NCI-H82 treated with DMSO at 0.1 percent for 48 hours (cell line): ENCODE measurements at regions not wholly inside any gene's neighbourhood (a gene's known extent, or its start where the extent isn't known, plus 50 kb on each side); places are given as distances from the start of the nearest gene placed in this dataset.
"Not testable (repeated sequence)": the region's sequence is repeated elsewhere in the genome, so short reads cannot be mapped to it uniquely, and the experiment has no call there.

Source experiments
- DNase-seq: peaks from one replicate; lab custom pipeline; 2025; ENCODE audit not compliant: unreplicated experiment; lab: John Stamatoyannopoulos, UW

DNA sequence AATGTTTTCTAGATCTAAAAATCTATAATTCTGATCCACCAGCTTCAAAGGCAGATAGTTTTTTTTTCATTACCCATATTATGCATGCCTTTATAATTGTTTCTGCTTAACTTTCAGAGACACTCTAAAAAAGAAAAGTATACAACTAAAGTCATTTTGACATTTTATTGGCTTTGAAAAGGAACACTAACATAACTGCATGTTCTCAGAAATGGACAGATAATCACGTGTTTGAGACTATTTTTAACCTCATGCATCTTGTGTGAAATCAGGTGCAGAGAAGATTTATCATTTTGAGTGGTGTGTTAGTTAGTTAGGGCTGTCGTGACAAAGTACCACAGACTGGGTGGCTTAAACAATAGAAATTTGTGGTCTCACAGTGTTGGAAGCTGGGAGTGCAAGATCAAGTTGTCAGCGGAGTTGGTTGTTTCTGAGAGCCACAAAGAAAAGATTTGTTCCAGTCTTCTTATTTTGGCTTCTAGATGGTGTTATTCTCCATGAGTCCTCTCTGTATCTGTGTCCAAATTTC is 841.4 kb upstream of the LRATD1 start:
- no peak for DNase-seq

DNA sequence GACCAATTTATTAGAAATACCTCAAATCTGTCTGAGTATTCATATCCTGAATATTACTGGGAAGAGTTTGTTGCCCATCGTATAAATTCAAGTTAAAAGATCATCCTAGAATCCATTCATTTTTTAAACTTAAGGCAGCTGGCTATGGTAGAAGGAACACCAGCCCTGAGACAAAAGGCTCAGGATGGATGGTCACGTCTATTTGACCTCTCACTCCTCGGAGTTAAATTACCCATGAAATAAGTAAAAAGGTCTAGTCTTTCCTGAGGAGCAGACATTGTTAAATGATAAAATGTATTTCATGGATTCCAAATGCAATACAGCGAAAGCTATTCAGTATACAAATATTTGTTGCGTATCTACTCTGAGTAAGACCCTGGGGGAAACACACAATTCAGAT is 826.0 kb upstream of the LRATD1 start:
- no peak for DNase-seq

DNA sequence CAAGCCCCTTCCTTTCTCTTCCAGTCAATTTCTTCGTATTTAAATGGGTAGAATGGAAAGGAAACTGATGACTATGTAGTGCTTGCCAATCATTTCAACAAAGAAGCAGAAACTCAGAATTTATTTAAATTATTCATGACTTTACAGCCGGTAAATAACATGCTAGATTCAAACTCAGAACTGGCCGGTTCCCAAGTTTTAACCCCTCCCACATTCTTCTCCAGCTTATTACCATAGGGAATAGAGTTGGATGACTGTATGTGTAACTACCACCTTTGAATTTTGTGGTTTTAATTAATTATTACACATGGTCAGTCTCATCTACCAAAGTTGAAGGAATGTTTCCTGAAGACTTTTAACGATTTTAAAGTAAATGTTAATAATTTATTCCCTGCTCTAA is 819.3 kb upstream of the LRATD1 start:
- no peak for DNase-seq

DNA sequence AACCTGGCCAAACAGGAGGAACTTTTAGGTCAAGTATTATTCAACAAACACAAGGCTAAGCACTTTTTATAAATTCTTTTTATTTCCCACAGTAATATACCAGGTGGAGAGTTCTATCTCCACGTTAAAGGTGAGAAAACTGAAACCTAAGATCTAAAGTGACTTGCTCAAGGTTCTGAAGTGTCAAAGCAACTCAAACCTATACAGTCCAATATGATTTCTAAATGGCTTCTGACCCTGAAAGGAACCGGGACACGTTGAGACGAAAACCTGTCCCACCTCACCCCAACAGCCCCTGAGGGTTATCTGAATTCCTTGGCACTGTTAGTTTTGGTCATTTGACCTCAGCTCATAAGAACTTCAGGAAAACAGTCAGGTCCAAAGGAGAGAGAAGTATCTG is 814.5 kb upstream of the LRATD1 start:
- no peak for DNase-seq

DNA sequence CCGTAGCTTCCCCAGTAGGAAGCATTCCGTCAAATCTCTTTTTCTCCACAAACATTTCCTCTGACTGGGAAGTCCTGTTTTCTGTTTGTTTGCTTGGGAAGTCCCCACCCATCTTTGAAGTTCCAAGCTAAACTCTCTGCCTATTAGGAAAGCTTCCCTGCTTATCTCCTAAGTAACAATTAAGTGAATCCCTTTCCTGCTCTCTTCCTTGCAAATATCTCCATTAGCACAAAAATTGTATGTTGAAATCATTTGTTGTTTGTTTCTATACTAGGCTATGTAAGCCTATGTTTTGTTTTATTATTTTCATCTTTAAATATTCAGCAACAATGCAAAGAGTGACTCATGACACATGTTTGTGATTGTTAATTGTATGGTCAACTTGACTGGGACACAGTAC is 812.6 kb upstream of the LRATD1 start:
- no peak for DNase-seq

DNA sequence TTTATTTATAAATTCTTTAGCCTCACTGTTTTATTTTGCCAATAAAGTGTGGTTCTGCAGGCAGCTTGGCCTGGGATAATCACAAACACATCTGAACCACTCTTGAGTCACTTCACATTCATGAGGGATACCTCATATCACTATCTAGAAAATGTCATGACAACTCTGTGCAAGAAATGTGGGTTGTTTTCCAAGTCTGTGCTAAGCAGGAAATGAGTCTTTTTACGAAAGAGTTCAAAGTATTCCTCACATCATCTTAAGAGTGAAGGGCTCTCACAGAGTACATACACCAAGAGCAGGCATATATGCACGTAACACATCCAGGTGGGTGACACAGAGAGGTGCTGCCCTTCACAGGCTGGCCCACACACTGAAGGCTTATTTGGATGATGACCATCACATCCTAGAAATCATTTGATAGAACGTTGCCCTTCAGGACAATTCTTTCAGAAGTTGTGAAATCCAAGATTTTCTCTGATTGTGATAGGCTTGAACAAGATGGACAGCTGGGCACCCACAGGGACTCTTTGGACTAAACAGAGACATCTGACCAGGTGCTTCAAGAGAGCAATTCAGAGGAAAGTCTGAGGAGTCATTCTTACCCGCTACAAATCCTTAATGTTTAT is 811.1 kb upstream of the LRATD1 start:
- no peak for DNase-seq

DNA sequence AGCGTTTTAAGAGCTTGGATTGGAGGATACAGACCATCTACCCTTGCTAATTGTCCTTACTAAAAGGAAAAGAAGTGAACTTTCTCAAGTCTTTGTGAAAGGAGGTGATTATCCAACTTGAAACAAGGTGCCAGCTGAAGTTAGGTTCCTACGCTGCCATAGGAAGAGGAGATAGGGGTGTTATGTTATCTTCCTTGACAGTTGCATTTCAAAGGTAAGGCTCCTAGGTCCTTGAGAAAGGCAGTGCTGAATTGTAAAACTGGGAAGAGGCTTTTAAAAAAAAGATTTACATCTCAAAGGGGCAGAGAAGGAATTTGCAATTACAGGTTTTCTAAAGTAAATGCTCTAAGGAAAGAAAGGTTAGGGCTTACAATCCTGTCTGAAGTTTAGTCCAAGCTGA is 810.2 kb upstream of the LRATD1 start:
- DNase-seq, result no peak

DNA sequence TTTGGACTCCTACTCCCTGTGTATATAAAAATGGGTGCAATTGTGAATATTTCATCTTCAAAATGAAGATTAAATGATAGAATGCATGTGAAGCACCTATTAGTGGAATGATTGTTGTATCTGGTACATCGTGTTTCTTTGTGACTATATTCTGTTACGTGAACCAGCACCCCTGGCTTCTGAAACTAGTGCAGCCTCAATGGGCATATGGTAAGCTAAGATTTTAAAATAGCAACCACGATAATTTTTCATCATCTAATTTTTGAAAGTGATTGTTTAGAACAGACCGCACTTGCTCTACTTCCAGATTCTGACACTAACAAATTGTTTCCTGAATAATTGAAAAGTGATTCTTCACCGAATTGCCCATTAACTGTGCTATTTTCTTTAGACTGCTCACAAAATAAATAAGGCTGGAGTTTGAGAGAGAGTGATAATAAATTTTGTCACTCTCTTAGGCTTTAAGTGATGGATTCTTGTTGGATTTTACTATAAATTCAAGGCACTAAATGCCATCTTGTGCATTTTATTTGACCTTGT is 806.1 kb upstream of the LRATD1 start:
- no peak for DNase-seq

DNA sequence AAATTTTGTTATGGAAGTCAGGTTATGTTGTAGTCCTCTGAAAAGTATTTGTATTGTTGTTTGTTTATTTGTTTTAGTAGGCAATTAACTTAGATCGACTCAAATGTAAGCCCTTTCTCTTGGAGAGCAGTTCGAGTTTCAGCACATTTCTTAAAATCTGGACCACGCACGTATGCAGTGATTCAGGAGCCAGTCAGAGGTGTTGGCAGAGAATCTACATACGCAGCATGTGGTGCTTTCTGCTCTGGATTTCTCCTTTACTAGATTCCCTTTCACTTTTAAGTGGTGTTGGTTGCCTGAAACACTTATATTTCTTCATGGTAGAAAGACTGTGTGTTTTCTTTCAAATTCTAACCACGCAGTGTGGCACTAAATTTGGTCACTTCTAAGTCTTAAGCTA is 773.9 kb upstream of the LRATD1 start:
- DNase-seq, result no peak

DNA sequence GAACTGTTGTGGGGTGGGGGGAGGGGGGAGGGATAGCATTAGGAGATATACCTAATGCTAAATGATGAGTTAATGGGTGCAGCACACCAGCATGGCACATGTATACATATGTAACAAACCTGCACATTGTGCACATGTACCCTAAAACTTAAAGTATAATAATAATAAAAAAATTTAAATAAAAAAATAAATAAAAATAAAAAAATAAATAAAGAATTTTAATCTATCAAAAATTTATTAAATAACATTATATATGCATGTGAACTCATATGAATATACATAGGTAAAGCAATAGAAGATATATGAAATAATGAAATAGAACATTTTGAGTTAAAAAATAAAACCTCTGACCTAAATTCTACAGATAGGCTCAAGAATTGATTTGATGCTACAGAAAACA is 764.2 kb upstream of the LRATD1 start:
- not testable (repeated sequence) for DNase-seq

DNA sequence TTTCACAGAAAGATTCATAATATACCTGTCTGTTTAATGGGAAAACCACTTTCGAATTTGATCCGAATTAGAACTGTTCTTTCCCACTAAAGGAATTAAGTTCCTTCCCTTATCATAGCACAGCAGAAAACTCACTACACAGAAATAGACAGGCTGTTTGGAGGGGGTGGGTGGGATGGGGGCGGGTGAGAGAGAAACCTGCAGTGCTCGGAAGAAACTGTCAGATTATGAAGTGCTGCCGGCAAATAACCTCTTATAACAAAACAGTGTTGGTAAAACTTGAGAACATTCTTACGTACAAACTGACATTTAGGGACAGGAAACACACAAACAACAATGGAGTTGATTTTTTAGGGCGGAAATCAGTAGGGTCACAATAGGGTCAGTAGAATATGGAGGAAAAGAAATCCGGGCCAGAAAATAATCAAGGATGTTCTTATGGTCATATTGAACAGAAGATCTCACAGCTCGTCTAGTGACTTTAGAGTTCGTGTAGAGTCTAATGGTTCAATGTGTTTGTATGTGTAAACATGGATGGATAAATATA is 756.0 kb upstream of the LRATD1 start:
- DNase-seq, result no peak

DNA sequence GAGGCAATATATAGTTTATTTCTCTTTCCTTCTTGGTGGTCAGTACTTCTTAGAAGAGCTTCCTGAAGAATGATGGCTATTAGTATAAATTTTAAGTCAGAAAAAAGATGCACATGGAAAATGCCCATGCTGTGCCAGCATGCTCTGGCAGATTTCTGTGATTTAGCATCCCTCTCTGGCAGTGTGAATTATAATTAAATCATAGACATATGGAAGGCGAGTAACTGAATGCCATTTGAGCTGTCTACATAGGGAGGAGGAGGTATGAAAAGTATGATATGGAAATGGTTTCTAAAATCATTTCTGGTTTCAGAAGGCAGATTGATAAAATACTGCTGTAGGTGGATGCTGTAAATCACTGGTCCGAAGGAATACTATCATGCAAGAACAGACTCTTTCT is 754.9 kb upstream of the LRATD1 start:
- DNase-seq, result no peak

DNA sequence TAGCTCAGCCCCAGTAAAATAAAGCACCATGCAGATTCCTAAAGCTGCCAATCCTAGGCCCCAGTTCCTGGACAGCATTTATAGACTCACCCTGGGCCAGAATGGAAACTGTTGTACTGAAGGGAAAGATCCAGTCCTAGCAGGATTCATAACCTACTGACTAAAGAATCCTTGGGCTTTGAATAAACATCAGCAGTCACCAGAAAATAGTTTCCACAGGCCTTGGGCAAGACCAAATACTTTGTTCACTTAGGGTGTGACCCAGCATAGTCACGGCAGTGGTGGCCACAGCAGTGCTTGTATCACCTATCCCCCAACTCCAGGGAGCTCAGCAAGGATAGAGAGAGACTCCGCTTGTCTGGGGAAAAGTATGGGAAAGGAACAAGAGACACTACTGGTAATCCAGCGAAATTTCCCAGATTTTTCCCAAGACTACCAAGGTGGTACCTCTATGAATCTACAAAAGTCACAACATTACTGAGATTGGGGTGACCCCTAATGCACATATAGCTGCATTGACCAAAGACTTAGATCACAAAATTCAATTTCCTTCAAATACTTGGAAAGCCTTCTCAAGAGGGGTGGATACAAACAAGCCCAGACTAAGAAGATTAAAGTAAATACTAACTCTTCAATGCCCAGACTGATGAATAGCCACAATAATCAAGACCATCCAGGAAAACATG is 748.1 kb upstream of the LRATD1 start:
- DNase-seq, result peak; percentile 14

DNA sequence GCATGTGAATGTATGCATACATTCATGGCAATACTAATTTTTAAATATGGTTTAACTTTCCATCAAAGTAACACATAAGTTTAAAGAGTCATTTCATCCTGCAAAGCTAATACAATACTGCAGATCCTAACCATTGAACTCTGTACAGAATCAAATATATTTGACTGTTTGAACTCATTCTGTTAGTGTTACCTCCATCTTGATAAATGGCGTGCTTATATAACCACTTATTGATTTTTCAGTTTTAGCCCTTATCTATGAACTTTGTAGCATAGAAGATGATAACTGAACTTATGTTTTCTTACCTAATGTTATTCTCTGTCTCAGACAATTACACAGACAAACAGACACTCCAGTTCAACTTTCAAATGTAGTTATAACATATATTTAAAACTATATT is 731.0 kb upstream of the LRATD1 start:
- no peak for DNase-seq

DNA sequence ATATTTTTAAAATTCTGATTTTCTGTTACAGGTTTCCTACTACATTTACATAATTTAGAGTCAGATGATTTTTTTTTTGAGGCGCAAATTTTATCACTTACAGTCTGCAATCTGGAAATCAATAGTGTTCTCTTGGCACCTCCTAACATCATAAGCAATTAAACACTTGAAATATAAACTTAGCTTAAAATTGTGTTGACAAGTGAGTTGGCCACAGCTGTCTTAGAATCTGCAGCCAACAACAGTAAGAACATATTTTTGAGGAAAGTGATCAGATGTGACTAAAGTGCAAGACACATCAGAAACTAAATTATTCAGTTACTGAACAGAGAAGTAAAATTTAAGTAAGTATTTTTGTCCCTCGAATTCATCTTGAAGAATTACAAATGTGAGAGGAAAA is 726.7 kb upstream of the LRATD1 start:
- DNase-seq, result no peak

DNA sequence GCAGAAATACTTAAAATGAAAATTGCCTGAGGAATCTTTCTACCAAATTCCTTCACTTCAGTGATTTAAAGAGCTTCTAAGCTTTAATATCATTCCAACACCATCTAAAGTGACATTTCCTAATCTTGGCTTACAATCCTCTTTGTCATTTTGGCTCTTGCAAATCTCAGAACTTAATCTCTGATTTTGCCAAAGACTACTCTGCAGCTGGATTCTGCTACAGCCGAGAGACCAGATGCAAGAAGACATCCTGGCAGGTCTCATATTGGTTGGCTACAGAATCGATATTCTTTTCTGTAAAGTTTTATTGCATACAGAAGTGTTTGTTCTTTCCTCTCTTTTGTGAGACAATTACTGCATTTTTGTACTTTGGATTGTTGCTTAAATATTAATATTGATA is 716.5 kb upstream of the LRATD1 start:
- DNase-seq, result no peak

DNA sequence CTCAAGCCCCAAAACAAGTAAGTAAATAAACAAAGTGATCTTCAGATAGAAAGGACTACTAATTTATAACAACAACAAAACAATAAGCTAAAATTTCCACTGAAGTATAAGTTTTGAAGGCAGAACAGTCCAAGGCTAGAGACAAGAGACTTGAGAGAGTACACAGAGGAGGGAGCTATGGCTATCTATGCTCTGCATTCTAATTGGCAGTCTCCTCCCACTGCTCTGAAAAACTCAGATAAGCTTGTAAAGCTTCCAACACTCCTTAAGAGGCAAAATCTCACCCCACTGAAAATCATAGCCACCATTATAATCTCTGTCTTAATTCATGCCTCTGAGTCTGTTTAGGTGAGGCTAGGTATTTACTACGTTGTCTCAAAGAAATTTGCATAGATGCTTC is 714.6 kb upstream of the LRATD1 start:
- DNase-seq, result no peak

DNA sequence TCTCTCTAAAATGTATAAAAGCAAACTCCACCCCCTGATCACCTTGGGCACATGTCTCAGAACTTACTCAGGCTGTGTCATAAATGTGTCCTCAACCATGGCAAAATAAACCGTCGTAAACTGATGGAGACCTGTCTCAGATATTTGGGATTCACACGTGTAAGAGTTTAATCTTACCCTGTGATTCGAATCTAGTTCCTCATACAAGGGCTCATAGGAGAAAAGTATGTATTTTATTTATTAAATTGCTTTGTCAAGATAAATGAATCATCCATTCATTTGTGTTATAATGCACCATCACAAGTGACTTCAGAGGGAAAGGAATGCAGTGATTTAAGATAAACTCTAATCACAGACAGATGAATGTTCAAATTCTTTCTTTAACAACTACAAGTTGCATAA is 712.5 kb upstream of the LRATD1 start:
- DNase-seq, result no peak

DNA sequence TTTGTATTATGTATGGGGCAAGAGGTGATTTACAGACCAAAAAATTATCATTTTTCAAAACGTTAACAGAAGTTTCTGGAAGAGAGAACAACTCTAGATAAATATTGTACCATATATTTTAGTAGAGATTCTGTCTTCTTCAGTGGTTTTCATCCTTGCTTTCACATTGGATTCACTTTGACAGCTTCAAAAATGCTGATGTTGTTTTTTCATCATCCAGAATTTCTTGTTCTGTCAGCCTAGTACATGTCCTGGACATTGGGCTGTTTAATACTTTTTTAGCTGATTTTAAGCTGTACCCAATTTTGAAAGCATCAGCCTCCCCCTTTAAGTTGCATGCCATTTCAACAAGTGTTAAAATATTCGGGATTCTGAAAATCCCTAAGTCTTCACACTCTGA is 711.3 kb upstream of the LRATD1 start:
- DNase-seq, result no peak

DNA sequence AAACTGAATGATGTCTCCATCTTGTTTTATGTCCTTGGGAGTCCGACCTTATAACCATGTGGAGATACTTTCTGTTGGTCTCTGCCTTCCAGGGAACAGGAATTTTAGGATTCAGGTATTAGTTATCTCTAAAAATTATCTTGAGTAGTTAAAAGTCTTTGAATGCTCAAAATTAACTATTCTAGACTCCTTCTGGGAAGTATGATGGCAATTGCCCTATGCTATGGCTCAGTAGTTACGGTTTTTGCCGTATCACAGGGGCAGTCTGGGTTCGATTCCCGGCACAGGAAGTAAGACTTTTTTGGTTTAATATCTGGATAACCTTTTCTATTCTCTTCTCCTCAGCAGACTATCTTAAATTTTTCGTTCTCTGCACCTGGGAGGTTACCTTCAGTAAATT is 708.7 kb upstream of the LRATD1 start:
- DNase-seq, result no peak

DNA sequence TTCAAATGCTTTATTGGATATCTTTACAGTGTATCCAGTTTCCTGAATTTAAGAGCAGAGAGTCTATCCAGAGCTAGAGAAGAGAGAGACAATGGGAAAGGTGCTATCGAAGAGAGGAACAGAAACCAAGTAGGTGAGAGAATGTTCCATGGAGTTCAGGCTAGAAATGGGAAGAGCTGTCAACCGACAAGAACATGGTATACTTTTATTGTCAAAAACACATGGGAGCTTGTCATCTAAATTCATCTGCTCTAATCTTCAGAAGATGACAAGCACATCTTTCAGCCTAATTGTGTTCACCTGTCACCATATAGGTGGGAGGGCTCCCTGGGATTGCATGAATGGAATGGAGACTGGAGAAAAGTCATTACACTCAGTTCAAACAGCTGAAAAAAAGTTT is 690.4 kb upstream of the LRATD1 start:
- no peak for DNase-seq

DNA sequence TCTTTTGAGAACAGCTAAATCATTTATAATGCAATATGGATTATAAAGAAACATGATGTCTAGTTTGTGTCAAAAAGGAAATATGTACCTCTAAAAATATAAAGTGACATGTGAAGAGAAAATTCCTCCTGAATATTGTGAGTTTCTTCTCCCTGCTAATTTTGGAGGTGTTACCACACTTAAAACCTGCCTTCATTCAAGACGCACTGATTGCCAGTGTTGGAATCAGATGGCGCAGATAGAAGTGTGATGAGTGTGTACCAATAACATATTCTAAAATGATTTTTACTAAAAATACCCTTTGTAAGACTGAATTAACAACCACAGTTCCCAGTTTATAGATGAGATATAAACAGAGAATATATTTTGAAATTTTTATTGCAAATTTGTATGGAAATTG is 681.8 kb upstream of the LRATD1 start:
- DNase-seq, result no peak
